Transverse colon (tissue), 4 donors: ENCODE measurements at regions not wholly inside any gene's neighbourhood (a gene's known extent, or its start where the extent isn't known, plus 50 kb on each side); places are given as distances from the start of the nearest gene placed in this dataset.
A peak's percentile ranks its signal among the peaks of the same experiment; 100 is the strongest.

Experiments used
- DNase-seq: peaks from one replicate; pipeline ENCODE4 v3.0.0-alpha.2; 2019
- H3K27ac ChIP-seq, 4 donors: fragments of 200-600 bp; sonication (generic); 2 replicates each; pipeline ENCODE4 v1.5.1; 2016 to 2018; ENCODE audit warnings: inconsistent platforms in 4 of 4
- H3K27me3 ChIP-seq: fragments of 200-600 bp; sonication (generic); 2 replicates; pipeline ENCODE4 v1.5.1; 2017; ENCODE audit warnings: inconsistent platforms
- H3K36me3 ChIP-seq, 4 donors: fragments of 200-600 bp; sonication (generic); 2 replicates each; pipeline ENCODE4 v1.5.1; 2017 to 2019; ENCODE audit warnings: inconsistent platforms in 4 of 4
- H3K4me1 ChIP-seq, 4 donors: fragments of 200-600 bp; sonication (generic); 2 replicates each; pipeline ENCODE4 v1.5.1; 2017 to 2020; ENCODE audit warnings: inconsistent platforms in 4 of 4
- H3K4me3 ChIP-seq, 4 donors: fragments of 200-600 bp; sonication (generic); 1 replicate in 1 of 4; 2 replicates in 3 of 4; pipeline versions ENCODE4 v1.5.1 to v1.6.1; 2017 to 2019; ENCODE audit warnings: inconsistent platforms in 4 of 4
- H3K9me3 ChIP-seq, 2 donors: fragments of 200-600 bp; sonication (generic); 2 replicates each; pipeline ENCODE4 v1.5.1; 2017 to 2019; ENCODE audit warnings: inconsistent platforms in 2 of 2
- CTCF ChIP-seq, 5 experiments: fragments of 200-600 bp in 3 of 5; fragments of 450-650 bp in 2 of 5; sonication (generic) in 3 of 5; IDR thresholded peaks; 1 replicate in 2 of 5; 2 replicates in 3 of 5; pipeline ENCODE4 v1.5.1; 2016 to 2017; ENCODE audit warnings: antibody characterized with exemption in 5 of 5, inconsistent platforms in 3 of 5, mild to moderate bottlenecking in 2 of 5, moderate library complexity in 1 of 5
- EP300 ChIP-seq: sonication (generic); formaldehyde crosslinking; IDR thresholded peaks from one replicate; pipeline ENCODE4 v1.6.1; 2017; ENCODE audit warnings: antibody characterized with exemption, low read depth
- POLR2A ChIP-seq: fragments of 450-650 bp; IDR thresholded peaks from one replicate; pipeline ENCODE4 v1.6.1; 2016; ENCODE audit warnings: antibody characterized with exemption, mild to moderate bottlenecking, moderate library complexity
- POLR2AphosphoS5 ChIP-seq, 3 donors: sonication (generic); formaldehyde crosslinking; IDR thresholded peaks; one replicate each; pipeline ENCODE4 v1.6.1; 2016; ENCODE audit warnings: antibody characterized with exemption in 3 of 3
- WGBS, 2 donors: methylation state at CpG; one replicate each; pipeline ENCODE4 v1.1.5; 2018; ENCODE audit warnings: low coverage in 1 of 2; 5-methylcytosine and 5-hydroxymethylcytosine counted together
- in situ Hi-C, 4 donors: fragments of 200-750 bp; cut with MboI; loops; one replicate each; pipeline versions ENCODE4 v1.15.0 to v1.15.1; 2017; ENCODE audit warnings: low sequenced_read_pairs in 3 of 4, low pct_ligation_motif_present in 1 of 4, low pct_unique_long_range_greater_than_20kb in 1 of 4
- intact Hi-C: fragments of 100-400 bp; cut with DNase I; formaldehyde crosslinking; loops from one replicate; pipeline ENCODE4 v1.15.1; 2023; ENCODE audit warnings: low total_unique reads

- DNase-seq = no peak
- Histone ChIP-seq H3K27ac (no peak overlapping the region), H3K4me3 (no peak overlapping the region), H3K27me3 (no peaks in the 10 kb centered on the region), H3K36me3 (no peaks in the 10 kb centered on the region), H3K9me3 (no peaks in the 10 kb centered on the region), H3K4me1 (no peaks in the 10 kb centered on the region)
- WGBS, 2 donors = 52 to 65% methylated on average over 5 to 10 of the region's 10 CpGs
- TF ChIP-seq CTCF (IDR thresholded peaks at IDR 0.05) = no peak
- no peak for TF ChIP-seq POLR2AphosphoS5 (IDR thresholded peaks at IDR 0.05)
- no peak for TF ChIP-seq POLR2A
- TF ChIP-seq EP300 = no peak
- intact Hi-C loops (no loop called here), in situ Hi-C loops (no loop called here)
These were observed 424.2 kb downstream of the FOXA2 start for GRCh38 chr20:22160101-22160652.

- no peaks in the 10 kb centered on the region for H3K9me3 ChIP-seq
- no peak overlapping the region for H3K27ac ChIP-seq
- H3K36me3 ChIP-seq = no peaks in the 10 kb centered on the region
- H3K4me3 ChIP-seq = no peak overlapping the region
- 34 to 49% methylated on average over 2 of the region's 2 CpGs for WGBS, 2 donors
- no peak for DNase-seq
- intact Hi-C loops (no loop called here), in situ Hi-C loops (no loop called here)
- H3K4me1 ChIP-seq = no peaks in the 10 kb centered on the region
- H3K27me3 ChIP-seq = no peaks in the 10 kb centered on the region
- TF ChIP-seq POLR2AphosphoS5 (IDR thresholded peaks at IDR 0.05) (no peak), POLR2A (no peak), CTCF (IDR thresholded peaks at IDR 0.05) (no peak), EP300 (no peak)
These were observed 425.1 kb downstream of the FOXA2 start for GRCh38 chr20:22159276-22159675.

- Histone ChIP-seq H3K27ac (no peak overlapping the region), H3K4me1 (no peaks in the 10 kb centered on the region), H3K9me3 (peaks cover 9 to 13% of the 10 kb centered on the region in 2 donors), H3K4me3 (no peak overlapping the region), H3K27me3 (no peaks in the 10 kb centered on the region), H3K36me3 (no peaks in the 10 kb centered on the region)
- no peak for DNase-seq
- intact Hi-C loops (no loop called here), in situ Hi-C loops (loop anchor here in 1 of 4 donors (25.0 kb wide), 1 partner anchor 110 kb away; no protein-coding TSS in a partner anchor)
- TF ChIP-seq POLR2A (no peak), EP300 (no peak)
These were observed 422.1 kb downstream of the PAX1 start for GRCh38 chr20:22127587-22127986.

GRCh38 chr20:22106308-22106938, 401.0 kb downstream of the PAX1 start:
- intact Hi-C loops = loop anchor here (5.0 kb wide), 1 partner anchor 299 kb away; no protein-coding TSS in a partner anchor
- no peaks in the 10 kb centered on the region for H3K4me1 ChIP-seq
- WGBS, 2 donors = 80% methylated on average over 2 to 3 of the region's 3 CpGs
- in situ Hi-C loops = loop anchor here in 1 of 4 donors (25.0 kb wide), 1 partner anchor 94 kb away; no protein-coding TSS in a partner anchor
- DNase-seq = no peak
- no peak overlapping the region for H3K4me3 ChIP-seq
- TF ChIP-seq CTCF (IDR thresholded peaks at IDR 0.05) (peak in 3 of 5 experiments; percentile 33 to 54 (median 33)), POLR2A (no peak), POLR2AphosphoS5 (IDR thresholded peaks at IDR 0.05) (no peak)
- no peak overlapping the region for H3K27ac ChIP-seq
- H3K9me3 ChIP-seq = no peaks in the 10 kb centered on the region
- H3K27me3 ChIP-seq = no peaks in the 10 kb centered on the region
- H3K36me3 ChIP-seq = no peaks in the 10 kb centered on the region
